HG03439 (cell line): ENCODE measurements at regions not wholly inside any gene's neighbourhood (a gene's known extent, or its start where the extent isn't known, plus 50 kb on each side); places are given as distances from the start of the nearest gene placed in this dataset.
"Not testable (repeated sequence)": the region's sequence is repeated elsewhere in the genome, so short reads cannot be mapped to it uniquely, and the experiment has no call there.

ENCODE experiments used
- ATAC-seq: cut with Tn5 transposase; IDR thresholded peaks from one replicate; pipeline ENCODE4 v1.9.1; 2021; ENCODE audit warnings: mild to moderate bottlenecking, moderate library complexity; ENCODE audit not compliant: unreplicated experiment

GRCh38 chr12:75631831-75632230, 120.4 kb upstream of the KRR1 start:
- ATAC-seq, result no peak

GRCh38 chr12:75630091-75630490, 118.7 kb upstream of the KRR1 start:
- no peak for ATAC-seq

GRCh38 chr12:75628916-75629315, 117.5 kb upstream of the KRR1 start:
- ATAC-seq, result no peak

GRCh38 chr12:75628511-75628910, 117.1 kb upstream of the KRR1 start:
- no peak for ATAC-seq

- ATAC-seq, result no peak
Measured at GRCh38 chr12:75623631-75624154, 112.3 kb upstream of the KRR1 start.

GRCh38 chr12:75622492-75622891, 111.1 kb upstream of the KRR1 start:
- no peak for ATAC-seq

GRCh38 chr12:75614396-75614795, 103.0 kb upstream of the KRR1 start:
- not testable (repeated sequence) for ATAC-seq

GRCh38 chr12:75613981-75614380, 102.6 kb upstream of the KRR1 start:
- ATAC-seq, result no peak

GRCh38 chr12:75611041-75611440, 99.6 kb upstream of the KRR1 start:
- ATAC-seq, result no peak

- no peak for ATAC-seq
Measured at GRCh38 chr12:75606956-75607355, 95.5 kb upstream of the KRR1 start.

GRCh38 chr12:75606151-75606550, 94.7 kb upstream of the KRR1 start:
- no peak for ATAC-seq

GRCh38 chr12:75603475-75603874, 92.1 kb upstream of the KRR1 start:
- no peak for ATAC-seq

GRCh38 chr12:75602106-75602505, 90.7 kb upstream of the KRR1 start:
- ATAC-seq, result no peak

- no peak for ATAC-seq
Measured at GRCh38 chr12:75600146-75600545, 88.7 kb upstream of the KRR1 start.

- ATAC-seq, result no peak
Measured at GRCh38 chr12:75599061-75599460, 87.7 kb upstream of the KRR1 start.

GRCh38 chr12:75596406-75596805, 85.0 kb upstream of the KRR1 start:
- no peak for ATAC-seq

GRCh38 chr12:75592638-75593335, 81.4 kb upstream of the KRR1 start:
- ATAC-seq, result no peak

- no peak for ATAC-seq
Measured at GRCh38 chr12:75592086-75592485, 80.7 kb upstream of the KRR1 start.

GRCh38 chr12:75591628-75592027, 80.2 kb upstream of the KRR1 start:
- no peak for ATAC-seq

- ATAC-seq, result no peak
Measured at GRCh38 chr12:75589801-75590200, 78.4 kb upstream of the KRR1 start.

GRCh38 chr12:75587340-75588106, 76.1 kb upstream of the KRR1 start:
- ATAC-seq, result no peak

- ATAC-seq, result no peak
Measured at GRCh38 chr12:75585330-75585729, 73.9 kb upstream of the KRR1 start.
